GM12891 (cell line): ENCODE measurements at regions not wholly inside any gene's neighbourhood (a gene's known extent, or its start where the extent isn't known, plus 50 kb on each side); places are given as distances from the start of the nearest gene placed in this dataset.

Source experiments
- POLR2A ChIP-seq: IDR thresholded peaks from 2 replicates; pipeline ENCODE4 v1.6.1; 2011; ENCODE audit warnings: low read depth, low read length, control low read depth
- POLR2AphosphoS5 ChIP-seq: IDR thresholded peaks from 2 replicates; pipeline ENCODE4 v1.6.1; 2011; ENCODE audit warnings: low read depth, low read length, control low read depth
- SPI1 ChIP-seq: IDR thresholded peaks from 2 replicates; pipeline ENCODE4 v1.6.1; 2011; ENCODE audit warnings: low read depth, low read length, control low read depth
- TAF1 ChIP-seq: IDR thresholded peaks from 2 replicates; pipeline ENCODE4 v1.6.1; 2011; ENCODE audit warnings: low read depth, low read length, control low read depth

DNA sequence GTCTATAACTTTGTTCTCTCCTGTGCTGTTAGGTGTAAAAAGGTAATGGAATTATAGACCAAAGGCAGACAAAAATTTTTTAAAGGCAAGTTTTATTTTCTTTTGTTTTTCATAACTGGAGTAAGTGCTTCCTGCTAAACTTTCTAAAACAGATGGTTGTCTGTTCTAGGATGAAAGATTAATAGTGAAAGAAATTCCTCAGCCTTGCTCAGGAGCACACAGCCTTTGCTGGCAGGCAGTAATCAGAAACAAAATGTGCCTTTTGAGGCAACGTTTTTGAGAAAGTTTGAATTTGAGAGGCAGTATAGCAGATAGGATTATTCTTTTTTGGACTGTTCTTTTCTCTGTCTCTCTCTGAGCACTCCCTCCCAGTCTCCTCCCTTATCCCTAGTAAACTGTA lies 2749.5 kb downstream of the PCDH9 start:
- TF ChIP-seq POLR2AphosphoS5 (no peak), POLR2A (no peak), TAF1 (no peak), SPI1 (no peak)
